IMR-90 (cell line): ENCODE measurements at regions not wholly inside any gene's neighbourhood (a gene's known extent, or its start where the extent isn't known, plus 50 kb on each side); places are given as distances from the start of the nearest gene placed in this dataset.

Experiments used
- ATAC-seq: fragments of 200-7000 bp; cut with Tn5 transposase; 2 replicates; pipeline ENCODE4 v1.9.1; 2020; ENCODE audit warnings: low read depth, mild to moderate bottlenecking, moderate library complexity
- BruUV-seq: library from RNA; stranded (reverse); fragments of 400-500 nt; replicated peaks from 2 replicates; lab custom pipeline; 2021; lab: Mats Ljungman, UMichigan
- CTCF ChIA-PET: fragments of 300-600 bp; formaldehyde crosslinking; extraction: SDS; loops from one replicate; lab custom pipeline; 2021; ENCODE audit warnings: antibody characterized with exemption; lab: Yijun Ruan, JAX
- POLR2A ChIA-PET: fragments of 300-600 bp; sonication (Branson Sonifier 250); formaldehyde crosslinking; loops from one replicate; lab custom pipeline; 2022; ENCODE audit warnings: antibody characterized with exemption; ENCODE audit not compliant: unreplicated experiment; lab: Charles Lee
- DNase-seq: peaks from one replicate; pipeline ENCODE4 v3.0.0; 2013
- H2AFZ ChIP-seq: replicated peaks from 2 replicates; pipeline ENCODE3; 2013; ENCODE audit warnings: low read length, mild to moderate bottlenecking; ENCODE audit not compliant: poor library complexity
- H2AK5ac ChIP-seq: 2 replicates; pipeline ENCODE4 v1.6.1; 2013; ENCODE audit warnings: low read depth, low read length, inconsistent platforms
- H2AK9ac ChIP-seq: replicated peaks from 2 replicates; pipeline ENCODE3; 2013; ENCODE audit warnings: mild to moderate bottlenecking, low read depth, low read length, moderate library complexity; ENCODE audit not compliant: poor library complexity
- H2BK120ac ChIP-seq: 2 replicates; pipeline ENCODE4 v1.6.1; 2013; ENCODE audit warnings: low read depth, low read length, inconsistent platforms
- H2BK15ac ChIP-seq: 3 replicates; pipeline ENCODE4 v1.6.1; 2013; ENCODE audit warnings: low read depth, low read length, inconsistent platforms
- H2BK20ac ChIP-seq: 2 replicates; pipeline ENCODE4 v1.6.1; 2013; ENCODE audit warnings: low read depth, mild to moderate bottlenecking, inconsistent platforms, low read length, moderate library complexity
- H2BK5ac ChIP-seq: 2 replicates; pipeline ENCODE4 v1.6.1; 2013; ENCODE audit warnings: mild to moderate bottlenecking, low read depth, low read length, inconsistent platforms; ENCODE audit not compliant: poor library complexity, severe bottlenecking
- H3K14ac ChIP-seq: replicated peaks from 2 replicates; pipeline ENCODE4 v1.6.1; 2013; ENCODE audit warnings: low read depth, low read length, inconsistent platforms
- H3K18ac ChIP-seq: 2 replicates; pipeline ENCODE4 v1.6.1; 2013; ENCODE audit warnings: low read depth, low read length, control low read depth
- H3K23ac ChIP-seq: 2 replicates; pipeline ENCODE4 v1.6.1; 2013; ENCODE audit warnings: low read depth, low read length, inconsistent platforms
- H3K27ac ChIP-seq: 2 replicates; pipeline ENCODE4 v1.5.1; 2013; ENCODE audit warnings: mild to moderate bottlenecking, control low read depth, low read length; ENCODE audit not compliant: insufficient read depth
- H3K27me3 ChIP-seq: 2 replicates; pipeline ENCODE4 v1.6.1; 2013; ENCODE audit warnings: low read length; ENCODE audit not compliant: control insufficient read depth, insufficient read depth
- H3K36me3 ChIP-seq: 2 replicates; pipeline ENCODE4 v1.6.1; 2013; ENCODE audit warnings: low read length, mixed read lengths; ENCODE audit not compliant: control insufficient read depth, insufficient read depth
- H3K4ac ChIP-seq: 2 replicates; pipeline ENCODE4 v1.6.1; 2013; ENCODE audit warnings: low read depth, low read length, inconsistent platforms
- H3K4me1 ChIP-seq: 2 replicates; pipeline ENCODE4 v1.6.1; 2013; ENCODE audit warnings: low read length, mixed read lengths; ENCODE audit not compliant: control insufficient read depth, insufficient read depth
- H3K4me2 ChIP-seq: 2 replicates; pipeline ENCODE4 v1.6.1; 2013; ENCODE audit warnings: low read depth, mild to moderate bottlenecking, control low read depth, low read length, moderate library complexity
- H3K4me3 ChIP-seq: 2 replicates; pipeline ENCODE4 v1.5.1; 2013; ENCODE audit warnings: low read depth, mild to moderate bottlenecking, control low read depth, low read length, moderate library complexity; ENCODE audit not compliant: insufficient read depth
- H3K56ac ChIP-seq: 2 replicates; pipeline ENCODE4 v1.6.1; 2013; ENCODE audit warnings: low read length, inconsistent platforms; ENCODE audit not compliant: insufficient read depth; ENCODE audit errors: extremely low read depth
- H3K79me1 ChIP-seq, 2 experiments: 2 replicates each; pipeline ENCODE4 v1.6.1; 2013; ENCODE audit warnings: low read length in 2 of 2, inconsistent platforms in 1 of 2, low read depth in 1 of 2
- H3K9ac ChIP-seq: 2 replicates; pipeline ENCODE4 v1.6.1; 2013; ENCODE audit warnings: low read depth, low read length, control low read depth
- H3K9me1 ChIP-seq: 2 replicates; pipeline ENCODE4 v1.6.1; 2013; ENCODE audit warnings: low read length, inconsistent platforms; ENCODE audit not compliant: insufficient read depth
- H3K9me3 ChIP-seq: 2 replicates; pipeline ENCODE4 v1.6.1; 2013; ENCODE audit warnings: low read length; ENCODE audit not compliant: control insufficient read depth, insufficient read depth
- H4K20me1 ChIP-seq: 2 replicates; pipeline ENCODE4 v1.6.1; 2013; ENCODE audit warnings: low read length, inconsistent platforms; ENCODE audit not compliant: insufficient read depth
- H4K5ac ChIP-seq: 2 replicates; pipeline ENCODE4 v1.6.1; 2013; ENCODE audit warnings: mild to moderate bottlenecking, low read depth, low read length, control low read depth
- H4K8ac ChIP-seq, 2 experiments: 2 replicates each; pipeline ENCODE4 v1.6.1; 2013; ENCODE audit warnings: low read depth in 2 of 2, low read length in 2 of 2, control low read depth in 1 of 2, inconsistent platforms in 1 of 2
- H4K91ac ChIP-seq: 2 replicates; pipeline ENCODE4 v1.6.1; 2013; ENCODE audit warnings: low read depth, low read length, inconsistent platforms; ENCODE audit not compliant: insufficient read depth
- BHLHE40 ChIP-seq: fragments of 150-350 bp; IDR thresholded peaks from 2 replicates; pipeline ENCODE4 v1.6.1; 2016; ENCODE audit warnings: mild to moderate bottlenecking, low read depth, low read length
- CEBPB ChIP-seq: IDR thresholded peaks from 2 replicates; pipeline ENCODE4 v1.6.1; 2012; ENCODE audit warnings: low read depth, low read length, improper control_type of control experiment
- CHD1 ChIP-seq: IDR thresholded peaks from 2 replicates; pipeline ENCODE4 v1.6.1; 2012; ENCODE audit warnings: low read depth, low read length, improper control_type of control experiment
- FOS ChIP-seq: fragments of 150-350 bp; IDR thresholded peaks from 2 replicates; pipeline ENCODE4 v1.6.1; 2016; ENCODE audit warnings: low read depth, low read length
- MAFK ChIP-seq: IDR thresholded peaks from 2 replicates; pipeline ENCODE4 v1.6.1; 2012; ENCODE audit warnings: low read depth, low read length, improper control_type of control experiment
- MAZ ChIP-seq: IDR thresholded peaks from 2 replicates; pipeline ENCODE4 v1.6.1; 2012; ENCODE audit warnings: low read depth, mild to moderate bottlenecking, low read length, improper control_type of control experiment, moderate library complexity, borderline replicate concordance
- MXI1 ChIP-seq: IDR thresholded peaks from 2 replicates; pipeline ENCODE4 v1.6.1; 2012; ENCODE audit warnings: low read depth, mild to moderate bottlenecking, low read length, moderate library complexity, borderline replicate concordance
- NFE2L2 ChIP-seq: fragments of 150-350 bp; IDR thresholded peaks from 2 replicates; pipeline ENCODE4 v1.6.1; 2016; ENCODE audit warnings: low read depth, mild to moderate bottlenecking, low read length
- POLR2A ChIP-seq: IDR thresholded peaks from 2 replicates; pipeline ENCODE4 v1.6.1; 2012; ENCODE audit warnings: mild to moderate bottlenecking, low read depth, low read length
- RAD21 ChIP-seq: IDR thresholded peaks from 2 replicates; pipeline ENCODE4 v1.6.1; 2012; ENCODE audit warnings: low read length, improper control_type of control experiment
- RCOR1 ChIP-seq: IDR thresholded peaks from 2 replicates; pipeline ENCODE4 v1.6.1; 2012; ENCODE audit warnings: mild to moderate bottlenecking, low read length, improper control_type of control experiment; ENCODE audit not compliant: insufficient replicate concordance
- RFX5 ChIP-seq: IDR thresholded peaks from 2 replicates; pipeline ENCODE4 v1.8.0; 2012; ENCODE audit warnings: low read depth, mild to moderate bottlenecking, low read length, moderate library complexity
- SMC3 ChIP-seq: fragments of 150-350 bp; IDR thresholded peaks from 2 replicates; pipeline ENCODE4 v1.6.1; 2016; ENCODE audit warnings: low read depth, mild to moderate bottlenecking, antibody characterized with exemption, low read length, moderate library complexity
- WGBS, 2 experiments: methylation state at CpG; one replicate each; pipeline versions ENCODE4 v1.1.5 to v1.1.7; 2013; ENCODE audit warnings: missing lambda C conversion rate in 2 of 2; ENCODE audit not compliant: insufficient read length in 1 of 2; ENCODE audit errors: extremely low coverage in 2 of 2; 5-methylcytosine and 5-hydroxymethylcytosine counted together
- dilution Hi-C: fragments of 300-500 bp; cut with HindIII; formaldehyde crosslinking; loops from one replicate; pipeline ENCODE4 v1.14.3; 2018; ENCODE audit warnings: low sequenced_read_pairs; ENCODE audit not compliant: unreplicated experiment
- in situ Hi-C: fragments of 300-500 bp; cut with MboI; formaldehyde crosslinking; loops from 3 replicates; pipeline ENCODE4 v1.14.3; 2019; ENCODE audit warnings: low sequenced_read_pairs, inconsistent platforms, mixed read lengths
- intact Hi-C: fragments of 100-400 bp; cut with micrococcal nuclease; formaldehyde crosslinking; loops from 2 replicates; pipeline ENCODE4 v1.10.0; 2022
- TF ChIP-seq, protein P1 (sequence below): conservative IDR thresholded peaks from 2 replicates; pipeline ENCODE4 v1.5.1; 2012; ENCODE audit warnings: mild to moderate bottlenecking, low read depth, low read length, improper control_type of control experiment
- TF ChIP-seq, protein P2 (sequence below): fragments of 150-350 bp; IDR thresholded peaks from 2 replicates; pipeline ENCODE4 v1.6.1; 2016; ENCODE audit warnings: low read depth, mild to moderate bottlenecking, low read length, moderate library complexity, borderline replicate concordance
- TF ChIP-seq, protein P3 (sequence below): fragments of 150-350 bp; IDR thresholded peaks from 2 replicates; pipeline ENCODE4 v1.6.1; 2017; ENCODE audit warnings: mild to moderate bottlenecking, antibody characterized with exemption, low read length, low read depth

DNA sequence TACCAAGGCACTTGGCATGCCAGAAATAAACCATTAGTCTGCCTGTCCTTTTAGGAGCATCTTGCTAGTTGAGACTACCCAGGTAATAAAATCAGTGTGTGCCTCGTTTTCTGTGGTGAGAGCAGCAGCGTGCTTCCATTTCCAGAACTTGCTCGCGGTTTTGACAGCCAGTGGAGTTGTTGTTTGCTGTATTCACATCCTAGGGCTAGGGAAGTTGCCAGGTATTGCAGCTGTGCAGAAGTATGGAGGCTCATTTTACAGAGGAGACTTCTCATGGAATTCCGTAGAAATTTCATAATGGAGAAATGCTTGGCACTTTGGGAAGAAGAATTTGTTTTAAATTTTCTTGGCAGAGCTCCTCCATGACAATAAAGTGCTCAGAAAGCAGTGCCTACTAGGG, 1355.1 kb upstream of the ZEB2 start:
- dilution Hi-C loops (no loop called here), in situ Hi-C loops (no loop called here), intact Hi-C loops (no loop called here)
- H3K27me3 ChIP-seq, result no peaks in the 10 kb centered on the region
- H3K4me1 ChIP-seq, result no peaks in the 10 kb centered on the region
- no peak overlapping the region for H3K4me3 ChIP-seq
- H3K4ac ChIP-seq, result no peak overlapping the region
- ATAC-seq (no peak), DNase-seq (no peak)
- ChIA-PET CTCF (no interaction called here), POLR2A (no interaction called here)
- H3K36me3 ChIP-seq, result no peaks in the 10 kb centered on the region
- no peak overlapping the region for H4K91ac ChIP-seq
- no peak overlapping the region for H3K27ac ChIP-seq
- no peak overlapping the region for H4K5ac ChIP-seq
- no peak overlapping the region for H2AK5ac ChIP-seq
- no peak overlapping the region for H4K8ac ChIP-seq
- no peak overlapping the region for H3K18ac ChIP-seq
- no peaks in the 10 kb centered on the region for H4K20me1 ChIP-seq
- BruUV-seq, result no TSS peak
- H3K14ac ChIP-seq, result no peak overlapping the region
- no peak overlapping the region for H2BK120ac ChIP-seq
- WGBS, 2 experiments, result no CpG with 5 or more reads among the region's 5 CpGs
- no peak overlapping the region for H3K4me2 ChIP-seq
- H3K23ac ChIP-seq, result no peak overlapping the region
- no peak overlapping the region for H3K56ac ChIP-seq
- no peaks in the 10 kb centered on the region for H3K79me1 ChIP-seq
- H2BK20ac ChIP-seq, result no peak overlapping the region
- H2AFZ ChIP-seq, result no peak overlapping the region
- H2BK5ac ChIP-seq, result no peak overlapping the region
- no peak overlapping the region for H2AK9ac ChIP-seq
- no peaks in the 10 kb centered on the region for H3K9me1 ChIP-seq
- H3K9ac ChIP-seq, result no peak overlapping the region
- no peaks in the 10 kb centered on the region for H3K9me3 ChIP-seq
- no peak overlapping the region for H2BK15ac ChIP-seq
- no peak for TF ChIP-seq RAD21
- no peak for TF ChIP-seq SMC3
- no peak for TF ChIP-seq MAZ
- TF ChIP-seq, protein P1, sequence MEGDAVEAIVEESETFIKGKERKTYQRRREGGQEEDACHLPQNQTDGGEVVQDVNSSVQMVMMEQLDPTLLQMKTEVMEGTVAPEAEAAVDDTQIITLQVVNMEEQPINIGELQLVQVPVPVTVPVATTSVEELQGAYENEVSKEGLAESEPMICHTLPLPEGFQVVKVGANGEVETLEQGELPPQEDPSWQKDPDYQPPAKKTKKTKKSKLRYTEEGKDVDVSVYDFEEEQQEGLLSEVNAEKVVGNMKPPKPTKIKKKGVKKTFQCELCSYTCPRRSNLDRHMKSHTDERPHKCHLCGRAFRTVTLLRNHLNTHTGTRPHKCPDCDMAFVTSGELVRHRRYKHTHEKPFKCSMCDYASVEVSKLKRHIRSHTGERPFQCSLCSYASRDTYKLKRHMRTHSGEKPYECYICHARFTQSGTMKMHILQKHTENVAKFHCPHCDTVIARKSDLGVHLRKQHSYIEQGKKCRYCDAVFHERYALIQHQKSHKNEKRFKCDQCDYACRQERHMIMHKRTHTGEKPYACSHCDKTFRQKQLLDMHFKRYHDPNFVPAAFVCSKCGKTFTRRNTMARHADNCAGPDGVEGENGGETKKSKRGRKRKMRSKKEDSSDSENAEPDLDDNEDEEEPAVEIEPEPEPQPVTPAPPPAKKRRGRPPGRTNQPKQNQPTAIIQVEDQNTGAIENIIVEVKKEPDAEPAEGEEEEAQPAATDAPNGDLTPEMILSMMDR, result no peak
- TF ChIP-seq NFE2L2, result no peak
- no peak for TF ChIP-seq BHLHE40
- no peak for TF ChIP-seq FOS
- TF ChIP-seq CHD1, result no peak
- TF ChIP-seq, protein P2, sequence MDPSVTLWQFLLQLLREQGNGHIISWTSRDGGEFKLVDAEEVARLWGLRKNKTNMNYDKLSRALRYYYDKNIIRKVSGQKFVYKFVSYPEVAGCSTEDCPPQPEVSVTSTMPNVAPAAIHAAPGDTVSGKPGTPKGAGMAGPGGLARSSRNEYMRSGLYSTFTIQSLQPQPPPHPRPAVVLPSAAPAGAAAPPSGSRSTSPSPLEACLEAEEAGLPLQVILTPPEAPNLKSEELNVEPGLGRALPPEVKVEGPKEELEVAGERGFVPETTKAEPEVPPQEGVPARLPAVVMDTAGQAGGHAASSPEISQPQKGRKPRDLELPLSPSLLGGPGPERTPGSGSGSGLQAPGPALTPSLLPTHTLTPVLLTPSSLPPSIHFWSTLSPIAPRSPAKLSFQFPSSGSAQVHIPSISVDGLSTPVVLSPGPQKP, result no peak
- no peak for TF ChIP-seq POLR2A
- TF ChIP-seq RCOR1, result no peak
- TF ChIP-seq MXI1, result no peak
- TF ChIP-seq MAFK, result no peak
- no peak for TF ChIP-seq CEBPB
- TF ChIP-seq, protein P3, sequence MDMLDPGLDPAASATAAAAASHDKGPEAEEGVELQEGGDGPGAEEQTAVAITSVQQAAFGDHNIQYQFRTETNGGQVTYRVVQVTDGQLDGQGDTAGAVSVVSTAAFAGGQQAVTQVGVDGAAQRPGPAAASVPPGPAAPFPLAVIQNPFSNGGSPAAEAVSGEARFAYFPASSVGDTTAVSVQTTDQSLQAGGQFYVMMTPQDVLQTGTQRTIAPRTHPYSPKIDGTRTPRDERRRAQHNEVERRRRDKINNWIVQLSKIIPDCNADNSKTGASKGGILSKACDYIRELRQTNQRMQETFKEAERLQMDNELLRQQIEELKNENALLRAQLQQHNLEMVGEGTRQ, result no peak
- no peak for TF ChIP-seq RFX5
